ENCODE measurements at regions not wholly inside any gene's neighbourhood (a gene's known extent, or its start where the extent isn't known, plus 50 kb on each side); places are given as distances from the start of the nearest gene placed in this dataset.

GRCh38 chr18:25827961-25828561 lies 262.4 kb downstream of the SS18 start:
- no peak for TF ChIP-seq POLR2A (IDR thresholded peaks at IDR 0.05; ENCODE audit: low read depth, low read length)
- TF ChIP-seq CTCF (IDR thresholded peaks at IDR 0.05; ENCODE audit: extremely low read depth in 1 of 2, insufficient read depth in 1 of 2, low read depth in 1 of 2, low read length in 2 of 2): no peak
- no peak for TF ChIP-seq POLR2AphosphoS5 (IDR thresholded peaks at IDR 0.05; ENCODE audit: insufficient read depth, low read depth, low read length)
- no peak for TF ChIP-seq EZH2 (IDR thresholded peaks at IDR 0.05; ENCODE audit: borderline replicate concordance, low read depth, low read length, severe bottlenecking)
- no peak for TF ChIP-seq MAX (IDR thresholded peaks at IDR 0.05; ENCODE audit: insufficient read depth, insufficient read length)
